HG03521 (cell line): ENCODE measurements at regions not wholly inside any gene's neighbourhood (a gene's known extent, or its start where the extent isn't known, plus 50 kb on each side); places are given as distances from the start of the nearest gene placed in this dataset.
"Not testable (repeated sequence)": the region's sequence is repeated elsewhere in the genome, so short reads cannot be mapped to it uniquely, and the experiment has no call there.

ENCODE experiments used
- ATAC-seq: cut with Tn5 transposase; IDR thresholded peaks from one replicate; pipeline ENCODE4 v1.9.1; 2021; ENCODE audit warnings: mild to moderate bottlenecking, moderate library complexity; ENCODE audit not compliant: unreplicated experiment

DNA sequence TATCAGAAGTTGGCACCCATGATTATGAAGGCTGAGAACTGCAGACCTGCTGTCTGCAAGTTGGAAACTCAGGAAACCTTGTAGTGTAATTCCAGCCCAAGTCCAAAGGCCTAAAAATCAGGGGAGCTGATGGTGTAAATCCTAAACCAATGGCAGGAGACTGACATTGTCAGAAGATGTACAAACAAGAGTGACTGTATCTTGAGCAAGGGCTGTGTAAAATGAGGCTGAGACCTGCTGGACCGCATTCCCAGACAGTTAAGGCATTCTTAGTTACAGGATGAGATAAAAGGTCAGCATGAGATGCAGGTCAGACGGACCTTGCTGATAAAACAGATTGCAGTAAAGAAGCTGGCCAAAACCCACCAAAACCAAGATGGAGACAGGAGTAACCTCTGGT is 147.7 kb downstream of the COG6 start:
- ATAC-seq: no peak

DNA sequence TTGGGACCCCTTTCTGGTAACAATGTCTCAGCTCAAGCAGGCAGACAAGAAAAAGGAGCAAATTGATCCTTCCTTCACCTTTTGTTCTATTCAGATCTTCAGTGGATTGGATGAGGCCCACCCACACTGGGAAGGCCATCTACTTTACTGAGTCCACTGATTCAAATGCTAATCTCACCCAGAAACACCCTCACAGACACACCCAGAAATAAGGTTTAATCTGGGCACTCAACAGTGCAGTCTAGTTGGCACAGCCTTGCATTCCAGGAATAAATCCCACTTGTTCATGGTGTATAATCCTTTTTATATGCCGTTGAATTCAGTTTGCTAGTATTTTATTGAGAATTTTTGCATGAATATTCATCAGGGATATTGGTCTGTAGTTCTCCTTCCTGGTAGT is 148.4 kb downstream of the COG6 start:
- ATAC-seq: no peak

DNA sequence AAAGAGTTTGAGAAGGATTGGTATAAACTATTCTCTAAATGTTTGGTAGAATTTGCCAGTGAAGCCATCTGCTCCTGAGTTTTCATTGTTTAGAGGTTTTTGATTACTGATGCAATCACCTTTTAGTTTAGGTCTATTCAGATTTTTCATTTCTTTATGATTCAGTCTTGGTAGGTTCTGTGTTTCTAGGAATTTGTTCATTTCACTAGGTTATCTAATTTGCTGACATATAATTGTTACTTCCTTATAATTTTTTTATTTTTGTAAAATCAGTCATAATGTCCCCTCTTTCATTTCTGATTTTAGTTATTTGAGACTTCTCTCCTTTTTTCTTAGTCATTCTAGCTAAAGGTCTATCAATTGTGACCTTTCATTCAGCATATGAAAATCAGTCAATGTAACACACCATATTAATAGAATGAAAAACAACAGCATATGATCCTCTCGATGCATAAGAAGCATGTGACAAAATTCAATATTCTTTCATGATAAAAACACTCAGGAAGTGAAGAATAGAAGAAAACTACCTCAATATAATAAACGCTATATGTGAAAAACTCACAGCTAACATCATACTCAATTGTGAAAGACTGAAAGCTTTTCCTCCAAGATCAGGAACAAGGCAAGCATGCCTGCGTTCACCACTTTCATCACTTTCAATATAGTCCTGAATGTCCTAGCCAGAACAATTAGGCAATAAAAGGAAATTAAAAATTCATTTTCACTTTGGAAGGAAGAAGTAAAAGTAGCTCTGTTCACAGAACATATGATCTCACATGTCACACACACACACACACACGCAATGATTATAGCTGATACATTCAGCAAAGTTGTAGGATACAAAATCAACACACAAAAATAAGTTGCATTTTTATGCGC is 149.1 kb downstream of the COG6 start:
- no peak for ATAC-seq

DNA sequence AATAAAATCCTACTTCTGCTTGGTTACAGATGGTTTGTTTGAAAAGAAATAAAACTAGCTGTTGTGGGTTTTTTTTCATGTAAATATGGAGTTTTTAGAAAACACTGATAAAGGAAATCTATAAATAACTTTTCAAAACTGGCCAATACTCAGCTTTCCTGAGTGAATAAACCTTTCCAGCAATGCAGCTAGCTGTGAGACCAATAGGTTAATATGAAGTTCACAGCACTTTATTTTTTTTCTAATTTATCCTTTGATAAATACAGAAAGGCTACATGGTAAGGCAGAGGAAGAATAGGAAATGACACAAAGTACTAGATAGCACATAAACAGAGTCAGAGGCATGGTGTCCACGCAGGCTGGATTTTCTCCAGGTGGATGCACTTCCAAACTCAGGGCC is 154.0 kb downstream of the COG6 start:
- no peak for ATAC-seq

DNA sequence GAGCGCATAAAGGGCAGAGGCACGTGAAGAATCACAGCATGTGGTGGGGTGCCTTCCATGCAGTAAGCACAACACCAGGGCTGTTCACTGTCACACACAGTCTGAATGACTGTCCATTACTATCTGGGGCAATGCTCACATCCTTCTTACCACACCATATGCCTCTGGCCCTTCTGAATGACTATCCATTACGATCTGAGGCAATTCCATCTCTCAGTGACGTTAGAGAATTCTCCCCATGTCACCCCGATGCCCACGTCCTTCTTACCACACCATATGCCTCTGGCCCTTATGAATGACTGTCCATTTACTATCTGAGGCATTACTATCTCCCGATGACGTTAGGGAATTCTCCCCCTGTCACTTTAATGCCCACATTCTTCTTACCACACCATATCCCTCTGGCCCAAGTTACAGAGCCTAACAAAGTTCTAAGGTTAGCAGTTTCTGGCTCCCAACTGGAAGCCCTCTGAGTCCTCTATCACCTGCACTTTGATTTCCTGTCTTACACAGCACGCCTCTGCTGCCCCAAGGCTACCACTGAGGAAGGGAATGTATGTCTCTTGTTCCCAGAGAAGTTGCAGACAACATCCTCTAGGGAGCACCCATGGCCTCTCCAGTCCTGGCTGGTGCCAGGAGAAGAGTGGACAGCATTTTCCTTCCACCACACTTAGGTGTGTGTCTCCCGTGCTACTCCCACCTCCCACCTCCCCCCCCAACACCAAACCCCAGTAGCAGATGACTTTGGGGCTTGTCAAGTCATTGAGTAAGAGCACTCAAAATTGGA is 154.8 kb downstream of the COG6 start:
- ATAC-seq: no peak

DNA sequence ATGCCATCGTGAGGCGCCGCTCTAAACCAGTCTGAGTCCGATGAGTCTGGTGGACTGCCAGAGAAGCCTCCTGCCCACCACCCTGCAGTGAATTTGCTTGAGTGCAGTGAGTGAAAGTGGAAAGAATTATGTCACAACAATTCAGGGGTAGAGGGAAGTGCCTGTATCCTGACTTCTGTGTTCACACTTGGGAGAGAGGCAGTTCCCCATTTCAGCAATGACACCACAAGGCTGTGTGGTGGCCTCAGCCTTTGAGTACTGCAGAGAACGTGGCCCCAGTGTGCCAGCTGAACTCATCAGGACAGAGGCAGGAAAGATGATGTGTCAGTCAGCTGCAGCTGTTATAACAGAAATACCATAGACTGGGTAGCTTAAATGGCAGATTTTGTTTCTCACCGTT is 155.6 kb downstream of the COG6 start:
- no peak for ATAC-seq

DNA sequence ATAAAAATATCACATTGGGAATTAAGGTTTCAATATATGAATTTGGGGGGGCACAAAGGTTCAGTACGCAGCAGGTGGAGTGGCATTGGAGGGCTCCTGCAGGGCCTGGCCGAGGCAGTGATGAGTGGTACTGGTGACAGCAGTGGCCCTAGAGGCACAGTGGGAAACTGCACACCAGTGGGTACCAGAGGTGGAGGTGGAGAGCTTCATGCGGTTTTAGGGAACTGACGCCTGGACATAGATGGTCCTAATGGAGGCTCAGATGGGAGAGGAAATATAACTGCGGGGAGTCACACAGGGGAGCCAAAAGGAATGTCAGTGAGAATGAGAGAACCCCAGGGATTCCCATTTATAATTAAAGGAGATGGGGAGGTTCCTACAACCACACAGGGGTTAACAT is 156.2 kb downstream of the COG6 start:
- ATAC-seq: no peak

DNA sequence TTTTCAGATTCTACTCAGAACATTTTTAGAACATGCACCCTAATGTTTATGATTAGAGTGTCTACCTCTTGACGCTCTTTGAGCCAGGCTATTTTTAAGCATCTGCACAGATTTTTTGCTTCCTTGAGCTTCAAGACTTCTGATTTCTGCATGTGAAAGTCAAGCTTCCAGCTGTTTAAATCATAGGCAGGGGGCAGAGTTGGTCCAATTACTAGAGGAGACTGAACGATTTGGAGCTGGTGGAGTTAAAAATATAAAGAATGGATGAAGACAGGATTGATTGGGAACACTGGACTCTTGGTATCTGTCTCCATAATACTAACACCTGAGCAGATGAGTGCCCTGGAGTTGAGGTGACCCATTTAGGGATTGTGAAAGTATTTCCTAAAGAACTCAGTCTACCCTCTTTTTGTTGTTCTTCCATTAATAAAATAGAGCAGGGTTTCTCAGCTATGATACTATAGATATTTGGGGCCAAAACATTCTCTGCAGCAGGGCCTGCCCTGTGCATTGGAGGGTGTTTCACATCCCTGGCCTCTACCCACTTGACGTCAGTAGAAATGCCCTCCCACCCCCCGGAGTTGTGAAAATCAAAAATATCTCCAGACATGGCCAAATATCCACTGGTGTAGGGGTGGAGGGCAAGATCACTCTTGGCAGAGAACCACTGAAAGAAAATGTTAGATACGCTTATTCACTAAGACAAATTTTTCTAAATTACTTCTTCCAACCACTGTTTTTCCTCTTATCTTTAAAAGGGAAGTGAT is 160.1 kb downstream of the COG6 start:
- no peak for ATAC-seq

DNA sequence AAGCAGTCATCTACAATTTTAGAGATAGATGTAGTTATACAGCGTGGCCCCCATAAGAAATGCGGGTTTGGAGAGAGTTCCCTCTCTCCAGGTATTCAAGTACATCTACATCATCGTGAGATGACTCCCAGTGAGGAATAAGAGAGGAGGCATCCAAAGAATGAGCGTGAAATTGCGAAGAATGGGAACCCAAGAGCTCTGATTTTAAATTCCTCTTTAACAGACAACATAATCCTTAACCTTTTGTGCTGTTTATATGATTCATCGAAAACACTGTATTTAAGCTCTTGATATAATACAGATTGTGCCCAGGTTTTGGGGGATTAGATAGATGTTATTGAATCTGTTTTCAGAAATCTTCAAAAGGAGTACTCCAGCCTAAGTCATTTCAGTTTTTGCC is 161.5 kb downstream of the COG6 start:
- no peak for ATAC-seq

DNA sequence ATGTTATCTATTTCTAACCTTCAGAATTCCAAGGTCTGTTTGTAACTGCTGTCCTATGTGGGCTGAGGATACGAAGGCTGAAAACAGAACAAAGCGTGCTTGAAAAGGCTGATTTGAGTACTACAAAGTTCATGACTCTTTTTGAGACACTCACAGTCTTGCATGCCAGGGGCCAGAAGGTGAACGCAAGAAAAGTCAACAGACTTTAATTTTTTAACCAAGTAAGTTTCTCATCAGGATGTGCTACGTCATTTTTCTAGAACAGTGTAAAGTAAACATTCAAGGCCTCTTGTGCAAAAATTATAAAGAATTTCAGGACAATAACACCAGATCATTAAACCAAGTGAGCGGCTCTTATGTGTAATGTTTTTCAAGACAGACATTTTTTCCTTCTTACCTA is 163.5 kb downstream of the COG6 start:
- ATAC-seq: no peak

DNA sequence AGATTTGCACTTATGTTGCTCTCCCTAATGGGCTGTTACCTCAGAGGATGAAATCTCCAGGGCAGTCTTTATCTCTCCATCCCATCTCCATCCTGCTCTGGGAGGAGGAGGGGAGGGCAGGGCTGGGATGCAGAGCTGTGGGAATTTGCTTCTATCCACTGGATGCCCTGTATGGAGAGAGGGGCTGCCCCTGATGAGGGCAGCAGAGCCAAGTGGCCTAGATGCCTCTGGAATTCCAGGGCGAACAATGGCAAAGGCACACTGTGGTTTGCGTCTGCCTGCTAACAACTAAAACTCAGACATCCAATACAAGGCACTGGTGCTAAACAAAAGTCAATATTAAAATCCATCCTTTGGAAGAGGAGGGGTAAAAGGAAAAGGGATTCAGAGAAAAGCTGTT is 165.1 kb downstream of the COG6 start:
- no peak for ATAC-seq

DNA sequence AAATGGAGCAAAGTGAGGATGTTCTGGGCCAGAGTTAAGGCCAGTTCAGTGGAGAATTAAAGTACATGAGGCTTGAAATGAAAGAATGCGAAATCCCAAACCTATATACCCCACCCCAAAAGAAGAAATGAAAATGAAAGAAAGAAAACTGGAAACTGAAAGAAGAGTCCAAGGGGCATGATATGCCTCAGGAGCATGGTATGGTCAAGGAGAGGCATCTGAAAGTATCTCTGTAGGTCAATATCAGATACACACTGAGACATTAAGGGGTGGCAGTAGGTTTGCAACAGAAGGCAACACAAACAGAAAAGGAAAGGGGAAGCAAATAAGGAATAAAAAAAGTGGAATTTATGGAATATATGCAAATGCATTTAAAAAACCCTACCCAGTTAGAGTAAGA is 166.5 kb downstream of the COG6 start:
- ATAC-seq: no peak

DNA sequence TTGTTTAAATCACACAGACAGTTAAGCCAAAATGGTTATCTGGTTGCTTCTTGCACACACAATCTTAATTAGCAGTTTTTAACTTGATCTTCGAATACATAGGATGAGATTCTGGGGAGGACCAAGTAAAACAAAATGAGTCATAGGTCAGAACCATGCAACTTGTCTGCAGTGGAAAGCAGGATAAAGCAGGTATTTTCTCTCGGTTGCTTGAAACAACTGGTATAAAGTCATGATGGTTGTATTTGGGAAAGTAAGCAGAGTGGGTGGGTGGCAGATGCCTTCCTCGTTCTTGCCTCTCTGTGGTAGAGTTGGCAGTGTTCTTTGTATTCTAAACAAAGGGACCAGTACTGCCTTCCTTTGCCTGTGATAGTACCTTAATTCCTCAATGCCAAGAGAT is 167.0 kb downstream of the COG6 start:
- no peak for ATAC-seq

DNA sequence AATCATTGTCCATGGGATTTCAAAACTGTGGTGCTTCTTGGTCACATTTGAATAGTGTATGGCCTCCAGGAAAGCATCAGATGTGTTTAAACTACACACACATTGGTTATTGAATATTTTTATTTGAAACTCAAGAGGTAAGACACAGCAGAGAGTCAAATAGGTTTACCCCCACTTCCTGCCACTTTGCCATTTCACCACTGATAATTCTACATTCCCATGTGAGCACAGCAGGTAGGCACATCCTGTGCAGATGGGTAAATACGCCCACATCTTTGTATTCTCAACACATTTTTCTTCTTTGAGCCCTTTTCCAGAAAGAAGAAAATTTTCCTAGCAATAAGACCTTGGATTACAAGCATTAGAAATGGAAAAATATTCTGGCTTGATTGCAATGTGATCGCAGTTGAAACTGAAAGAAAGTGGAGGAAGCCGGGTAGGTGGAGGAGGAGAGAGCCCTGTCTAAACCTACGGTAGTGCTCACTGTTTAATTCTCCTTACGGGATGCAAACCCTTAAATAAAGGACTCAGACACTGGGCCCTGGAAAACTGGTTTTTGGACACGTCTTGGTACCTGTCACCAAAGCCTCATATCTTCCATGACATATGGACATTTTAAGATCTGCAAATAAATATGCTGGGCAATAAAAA is 167.7 kb downstream of the COG6 start:
- ATAC-seq: no peak

DNA sequence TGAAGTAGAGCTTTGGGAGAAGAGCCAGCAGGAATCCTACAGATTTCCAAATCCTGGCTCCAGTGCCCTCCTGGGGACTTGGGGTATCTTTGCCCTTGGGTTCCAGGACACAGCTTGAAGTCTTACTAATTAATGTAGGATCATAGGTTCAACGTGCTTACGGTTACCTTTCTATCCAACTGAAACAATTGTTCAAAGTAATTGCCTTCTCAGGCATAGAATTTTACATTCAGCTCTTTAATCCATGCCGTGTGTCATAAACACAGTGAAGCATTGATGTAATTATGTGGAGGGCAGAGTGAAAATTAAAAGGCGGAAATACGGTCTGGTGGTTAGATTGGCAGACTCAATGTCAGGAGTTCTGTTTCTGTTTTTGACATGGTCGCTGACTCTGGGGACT is 170.4 kb downstream of the COG6 start:
- no peak for ATAC-seq

DNA sequence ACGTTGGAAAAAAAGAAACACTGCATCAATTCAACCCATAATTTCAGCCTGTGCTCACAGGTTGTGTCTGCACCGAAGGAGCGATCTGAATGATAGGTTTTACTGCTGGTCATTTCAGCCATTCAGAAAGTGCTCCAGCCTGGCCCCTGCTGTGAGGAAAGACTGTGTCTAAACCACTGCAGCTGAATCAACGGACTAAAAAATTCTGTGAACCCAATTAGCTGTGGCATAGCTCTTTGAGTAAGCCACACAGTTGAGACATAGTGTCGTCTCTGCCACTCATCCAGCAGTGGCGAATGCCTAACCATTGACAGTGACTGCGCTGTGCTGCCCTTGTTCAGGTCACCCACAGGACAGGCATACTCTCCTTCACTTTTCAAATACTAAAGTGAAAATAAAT is 179.8 kb downstream of the COG6 start:
- ATAC-seq: no peak

DNA sequence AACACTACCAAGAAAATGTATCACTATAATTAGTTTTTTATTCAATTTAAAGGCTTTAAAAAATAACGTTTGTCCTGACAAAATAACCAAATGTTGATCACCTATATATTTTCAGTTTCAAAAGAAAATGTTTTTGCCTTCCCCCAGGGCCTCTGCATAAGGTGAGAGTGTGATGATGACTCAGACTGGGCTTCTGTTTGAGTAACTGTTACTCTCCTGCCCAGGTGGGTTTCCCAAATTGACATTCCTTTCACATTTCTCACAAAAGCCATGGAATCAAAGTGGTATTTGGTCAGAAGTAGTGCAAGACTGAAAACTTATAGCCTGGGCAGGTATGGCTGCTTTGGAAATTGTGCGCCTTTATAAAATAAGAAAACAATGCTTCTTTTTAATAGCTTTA is 180.6 kb downstream of the COG6 start:
- ATAC-seq: no peak

DNA sequence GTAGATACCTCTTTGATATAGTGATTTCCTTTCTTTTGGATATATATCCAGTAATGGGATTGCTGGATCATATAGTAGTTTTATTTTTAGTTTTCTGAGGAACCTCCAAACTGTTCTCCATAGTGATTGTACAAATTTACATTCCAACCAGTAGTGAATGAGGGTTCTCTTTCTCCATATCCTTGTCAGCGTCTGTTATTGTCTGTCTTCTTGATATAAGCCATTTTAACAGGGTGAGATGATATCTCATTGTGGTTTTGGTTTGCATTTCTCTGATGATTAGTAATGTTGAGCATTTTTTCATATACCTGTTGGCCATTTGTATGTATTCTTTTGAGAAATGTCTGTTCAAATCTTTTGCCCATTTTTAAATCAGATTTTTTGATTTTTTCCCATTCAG is 182.4 kb downstream of the COG6 start:
- ATAC-seq: not testable (repeated sequence)

DNA sequence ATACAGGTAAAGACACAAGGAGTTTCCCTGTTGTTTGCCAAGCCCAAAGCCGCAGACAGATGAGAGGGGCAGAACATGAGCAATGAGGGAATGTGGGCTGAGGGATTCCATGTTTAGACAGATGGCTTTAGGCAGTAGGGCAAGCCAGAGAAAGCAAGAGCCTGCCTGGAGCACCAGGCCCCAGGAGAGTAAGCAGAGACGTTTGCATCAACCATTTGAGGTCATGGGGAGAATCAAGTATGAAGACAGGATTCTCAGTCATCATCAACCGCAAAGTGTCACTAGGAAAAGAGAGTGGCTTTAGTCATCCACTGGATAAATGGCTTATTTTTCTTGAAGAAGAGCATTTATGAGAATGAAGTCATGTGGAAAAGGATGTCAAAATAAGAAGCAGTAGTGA is 184.7 kb downstream of the COG6 start:
- ATAC-seq: no peak

DNA sequence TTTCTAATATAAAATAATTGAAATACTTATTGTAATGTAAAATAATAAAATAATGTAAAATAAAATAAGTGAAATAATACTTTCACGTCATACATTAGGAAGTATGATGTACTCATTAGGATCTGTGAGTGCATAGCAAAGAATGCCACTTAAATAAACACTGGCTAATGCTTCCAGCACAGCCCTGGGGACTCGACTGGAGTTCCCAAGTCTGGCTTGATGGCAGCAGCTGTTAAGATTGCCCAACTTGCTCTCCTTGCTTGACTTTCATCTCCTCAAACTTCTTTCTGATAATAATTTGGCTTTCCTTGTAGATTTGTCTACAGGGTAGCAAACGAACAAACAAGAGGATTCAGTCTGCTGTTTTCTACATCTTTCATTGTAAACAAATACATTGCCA is 191.9 kb downstream of the COG6 start:
- ATAC-seq: no peak

DNA sequence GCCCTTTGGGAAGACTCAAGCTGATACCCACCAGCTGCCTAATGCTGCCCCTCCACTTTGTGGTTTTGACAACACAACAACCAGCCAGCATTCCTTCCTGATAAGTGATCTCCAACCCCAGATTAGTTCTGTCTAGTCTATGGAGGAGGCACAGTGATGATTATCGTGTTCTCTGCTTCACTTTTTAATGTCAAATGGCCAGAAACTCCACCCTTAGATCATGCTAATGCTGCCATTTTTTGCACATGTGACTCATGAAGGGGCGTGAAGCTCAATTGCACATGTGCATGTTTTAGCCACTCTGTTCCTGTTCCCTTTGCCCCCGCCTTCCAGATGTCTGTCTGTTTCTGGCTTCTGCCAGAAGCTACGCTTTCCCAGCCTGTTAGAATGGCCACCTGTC is 199.8 kb downstream of the COG6 start:
- no peak for ATAC-seq
